H9 (cell line): ENCODE measurements at regions not wholly inside any gene's neighbourhood (a gene's known extent, or its start where the extent isn't known, plus 50 kb on each side); places are given as distances from the start of the nearest gene placed in this dataset.

Experiments used
- DNase-seq: peaks from one replicate; pipeline ENCODE4 v3.0.0-alpha.2; 2017
- H2AFZ ChIP-seq: one replicate; pipeline ENCODE4 v1.6.1; 2013; ENCODE audit warnings: mild to moderate bottlenecking, low read length, control low read depth, moderate library complexity
- H2AK5ac ChIP-seq: 2 replicates; pipeline ENCODE4 v1.6.1; 2013; ENCODE audit warnings: low read length, control low read depth, mixed read lengths; ENCODE audit not compliant: insufficient read length
- H2BK120ac ChIP-seq: one replicate; pipeline ENCODE4 v1.6.1; 2013; ENCODE audit warnings: low read depth, mild to moderate bottlenecking, low read length, control low read depth, inconsistent platforms; ENCODE audit not compliant: poor library complexity, severe bottlenecking
- H2BK12ac ChIP-seq: 2 replicates; pipeline ENCODE4 v1.6.1; 2013; ENCODE audit warnings: low read length, control low read depth, mixed read lengths, low read depth; ENCODE audit not compliant: insufficient read length
- H2BK15ac ChIP-seq: 2 replicates; pipeline ENCODE4 v1.6.1; 2013; ENCODE audit warnings: low read depth, low read length, control low read depth
- H2BK20ac ChIP-seq: one replicate; pipeline ENCODE4 v1.6.1; 2013; ENCODE audit warnings: low read depth, mild to moderate bottlenecking, low read length, control low read depth, inconsistent platforms; ENCODE audit not compliant: poor library complexity, severe bottlenecking
- H2BK5ac ChIP-seq: 2 replicates; pipeline ENCODE4 v1.6.1; 2013; ENCODE audit warnings: low read length, control low read depth, mixed read lengths; ENCODE audit not compliant: insufficient read length
- H3K14ac ChIP-seq: 2 replicates; pipeline ENCODE4 v1.6.1; 2013; ENCODE audit warnings: low read length, control low read depth; ENCODE audit not compliant: insufficient read depth
- H3K18ac ChIP-seq: 2 replicates; pipeline ENCODE4 v1.6.1; 2013; ENCODE audit warnings: low read depth, mild to moderate bottlenecking, mixed read lengths, low read length, control low read depth; ENCODE audit not compliant: insufficient read length
- H3K23ac ChIP-seq: 2 replicates; pipeline ENCODE4 v1.6.1; 2013; ENCODE audit warnings: low read length, control low read depth, mixed read lengths, low read depth; ENCODE audit not compliant: insufficient read length
- H3K23me2 ChIP-seq: 2 replicates; pipeline ENCODE4 v1.6.1; 2013; ENCODE audit warnings: low read depth, mild to moderate bottlenecking, mixed read lengths, low read length, control low read depth; ENCODE audit not compliant: insufficient read length, poor library complexity, severe bottlenecking
- H3K27ac ChIP-seq: 2 replicates; pipeline ENCODE4 v1.5.1; 2013; ENCODE audit warnings: low read length, control low read depth, mixed read lengths, low read depth; ENCODE audit not compliant: insufficient read length
- H3K27me3 ChIP-seq: 2 replicates; pipeline ENCODE4 v1.6.1; 2013; ENCODE audit warnings: low read length, control low read depth, inconsistent platforms; ENCODE audit not compliant: insufficient read depth
- H3K4ac ChIP-seq: 2 replicates; pipeline ENCODE4 v1.6.1; 2013; ENCODE audit warnings: low read depth, mild to moderate bottlenecking, control low read depth, inconsistent platforms, low read length, moderate library complexity
- H3K4me1 ChIP-seq: 2 replicates; pipeline ENCODE4 v1.6.1; 2013; ENCODE audit warnings: low read length, control low read depth, inconsistent platforms; ENCODE audit not compliant: insufficient read depth
- H3K4me2 ChIP-seq: 2 replicates; pipeline ENCODE4 v1.6.1; 2013; ENCODE audit warnings: low read length, control low read depth, mixed read lengths; ENCODE audit not compliant: insufficient read length, insufficient read depth
- H3K56ac ChIP-seq: 2 replicates; pipeline ENCODE4 v1.6.1; 2013; ENCODE audit warnings: low read depth, mild to moderate bottlenecking, mixed read lengths, low read length, control low read depth; ENCODE audit not compliant: insufficient read length
- H3K79me1 ChIP-seq: 2 replicates; pipeline ENCODE4 v1.6.1; 2013; ENCODE audit warnings: low read depth, mild to moderate bottlenecking, moderate library complexity, low read length, control low read depth, inconsistent platforms; ENCODE audit not compliant: insufficient read depth, poor library complexity, severe bottlenecking
- H3K79me2 ChIP-seq: 2 replicates; pipeline ENCODE4 v1.6.1; 2013; ENCODE audit warnings: low read length, control low read depth, inconsistent platforms; ENCODE audit not compliant: insufficient read depth
- H3K9ac ChIP-seq: 2 replicates; pipeline ENCODE4 v1.6.1; 2013; ENCODE audit warnings: low read length, control low read depth, mixed read lengths; ENCODE audit not compliant: insufficient read length; ENCODE audit errors: extremely low read depth
- H3K9me3 ChIP-seq: one replicate; pipeline ENCODE4 v1.6.1; 2013; ENCODE audit warnings: low read depth, low read length, inconsistent platforms; ENCODE audit not compliant: control insufficient read depth
- H3T11ph ChIP-seq: one replicate; pipeline ENCODE4 v1.6.1; 2013; ENCODE audit warnings: mild to moderate bottlenecking, low read length, control low read depth, inconsistent platforms
- H4K20me1 ChIP-seq: one replicate; pipeline ENCODE4 v1.6.1; 2013; ENCODE audit not compliant: control insufficient read depth, insufficient read length, insufficient read depth
- H4K5ac ChIP-seq: 2 replicates; pipeline ENCODE4 v1.6.1; 2013; ENCODE audit warnings: low read depth, mild to moderate bottlenecking, mixed read lengths, low read length, control low read depth; ENCODE audit not compliant: insufficient read length
- H4K8ac ChIP-seq: replicated peaks from 2 replicates; pipeline ENCODE4 v1.6.1; 2013; ENCODE audit warnings: low read length, control low read depth, mixed read lengths, low read depth; ENCODE audit not compliant: insufficient read length
- H4K91ac ChIP-seq: 2 replicates; pipeline ENCODE4 v1.6.1; 2013; ENCODE audit warnings: low read depth, mild to moderate bottlenecking, moderate library complexity, mixed read lengths, low read length, control low read depth; ENCODE audit not compliant: insufficient read length
- H3K27ac Mint-ChIP-seq, 3 experiments: 2 replicates in 2 of 3; 3 replicates in 1 of 3; pipeline ENCODE4 v1.8.0; 2020 to 2021; ENCODE audit warnings: mixed read lengths in 3 of 3, mild to moderate bottlenecking in 1 of 3, moderate library complexity in 1 of 3
- H3K27me3 Mint-ChIP-seq: 2 replicates; pipeline ENCODE4 v1.8.0; 2021; ENCODE audit warnings: low read depth, mild to moderate bottlenecking, moderate library complexity, mixed read lengths
- H3K36me3 Mint-ChIP-seq, 3 experiments: 2 replicates in 2 of 3; 3 replicates in 1 of 3; pipeline ENCODE4 v1.8.0; 2020 to 2021; ENCODE audit warnings: low read depth in 3 of 3, mixed read lengths in 3 of 3; ENCODE audit not compliant: insufficient read depth in 1 of 3
- H3K4me1 Mint-ChIP-seq, 2 experiments: 2 replicates each; pipeline ENCODE4 v1.8.0; 2020; ENCODE audit warnings: mixed read lengths in 2 of 2
- H3K4me3 Mint-ChIP-seq, 2 experiments: 2 replicates in 1 of 2; 3 replicates in 1 of 2; pipeline ENCODE4 v1.8.0; 2020 to 2021; ENCODE audit warnings: mild to moderate bottlenecking in 2 of 2, mixed read lengths in 2 of 2, moderate library complexity in 1 of 2
- H3K9me3 Mint-ChIP-seq, 2 experiments: 2 replicates in 1 of 2; 3 replicates in 1 of 2; pipeline ENCODE4 v1.8.0; 2020; ENCODE audit warnings: mild to moderate bottlenecking in 2 of 2, mixed read lengths in 2 of 2, moderate library complexity in 1 of 2
- WGBS: extraction: QIAGEN DNeasy Blood & Tissue Kit; methylation state at CpG from one replicate; pipeline ENCODE4 v1.1.7; 2013; ENCODE audit warnings: missing lambda C conversion rate, low lambda C conversion rate, mixed read lengths; ENCODE audit not compliant: insufficient read length; ENCODE audit errors: extremely low coverage; 5-methylcytosine and 5-hydroxymethylcytosine counted together
- TF ChIP-seq, protein P1 (sequence below): fragments of 200-600 bp; sonication (generic); conservative IDR thresholded peaks from 3 replicates; pipeline ENCODE4 v1.8.0; 2021; ENCODE audit warnings: antibody characterized with exemption, mild to moderate bottlenecking

- Mint-ChIP-seq H3K9me3 (peaks cover 14 to 18% of the 10 kb centered on the region in 2 experiments), H3K27me3 (no peaks in the 10 kb centered on the region), H3K4me3 (no peak overlapping the region), H3K36me3 (peaks cover 0 to 24% (median 9%) of the 10 kb centered on the region in 3 experiments; a peak in 5 of 7 replicates), H3K4me1 (no peaks in the 10 kb centered on the region), H3K27ac (no peak overlapping the region)
- H3K27ac ChIP-seq, result no peak overlapping the region
- no peak overlapping the region for H3K14ac ChIP-seq
- H2BK5ac ChIP-seq, result no peak overlapping the region
- no peak overlapping the region for H3K4me2 ChIP-seq
- H3K4me1 ChIP-seq, result no peaks in the 10 kb centered on the region
- H2BK20ac ChIP-seq, result no peak overlapping the region
- no peak overlapping the region for H4K91ac ChIP-seq
- no peaks in the 10 kb centered on the region for H3K79me1 ChIP-seq
- H4K5ac ChIP-seq, result no peak overlapping the region
- no peak overlapping the region for H2BK120ac ChIP-seq
- no peak overlapping the region for H3K18ac ChIP-seq
- TF ChIP-seq, protein P1, sequence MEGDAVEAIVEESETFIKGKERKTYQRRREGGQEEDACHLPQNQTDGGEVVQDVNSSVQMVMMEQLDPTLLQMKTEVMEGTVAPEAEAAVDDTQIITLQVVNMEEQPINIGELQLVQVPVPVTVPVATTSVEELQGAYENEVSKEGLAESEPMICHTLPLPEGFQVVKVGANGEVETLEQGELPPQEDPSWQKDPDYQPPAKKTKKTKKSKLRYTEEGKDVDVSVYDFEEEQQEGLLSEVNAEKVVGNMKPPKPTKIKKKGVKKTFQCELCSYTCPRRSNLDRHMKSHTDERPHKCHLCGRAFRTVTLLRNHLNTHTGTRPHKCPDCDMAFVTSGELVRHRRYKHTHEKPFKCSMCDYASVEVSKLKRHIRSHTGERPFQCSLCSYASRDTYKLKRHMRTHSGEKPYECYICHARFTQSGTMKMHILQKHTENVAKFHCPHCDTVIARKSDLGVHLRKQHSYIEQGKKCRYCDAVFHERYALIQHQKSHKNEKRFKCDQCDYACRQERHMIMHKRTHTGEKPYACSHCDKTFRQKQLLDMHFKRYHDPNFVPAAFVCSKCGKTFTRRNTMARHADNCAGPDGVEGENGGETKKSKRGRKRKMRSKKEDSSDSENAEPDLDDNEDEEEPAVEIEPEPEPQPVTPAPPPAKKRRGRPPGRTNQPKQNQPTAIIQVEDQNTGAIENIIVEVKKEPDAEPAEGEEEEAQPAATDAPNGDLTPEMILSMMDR, result no peak
- H3K23me2 ChIP-seq, result no peaks in the 10 kb centered on the region
- no CpG with 5 or more reads among the region's 2 CpGs for WGBS
- H3K79me2 ChIP-seq, result no peaks in the 10 kb centered on the region
- H3K27me3 ChIP-seq, result no peaks in the 10 kb centered on the region
- no peak overlapping the region for H2AK5ac ChIP-seq
- H3K56ac ChIP-seq, result no peak overlapping the region
- no peaks in the 10 kb centered on the region for H3K9me3 ChIP-seq
- no peak overlapping the region for H2BK15ac ChIP-seq
- H4K8ac ChIP-seq, result no peak overlapping the region
- no peak overlapping the region for H3K9ac ChIP-seq
- H3T11ph ChIP-seq, result no peak overlapping the region
- no peaks in the 10 kb centered on the region for H4K20me1 ChIP-seq
- H2AFZ ChIP-seq, result no peak overlapping the region
- DNase-seq, result no peak
- no peak overlapping the region for H3K4ac ChIP-seq
- H3K23ac ChIP-seq, result no peak overlapping the region
- no peak overlapping the region for H2BK12ac ChIP-seq
These were observed 537.8 kb downstream of the SLITRK1 start for GRCh38 chr13:83344518-83344917.
